Spleen (tissue), 7 donors: ENCODE measurements at regions not wholly inside any gene's neighbourhood (a gene's known extent, or its start where the extent isn't known, plus 50 kb on each side); places are given as distances from the start of the nearest gene placed in this dataset.

Source experiments
- POLR2A ChIP-seq, 3 donors: fragments of 450-650 bp; IDR thresholded peaks; one replicate each; pipeline ENCODE4 v1.5.1; 2017; ENCODE audit warnings: antibody characterized with exemption in 3 of 3, mild to moderate bottlenecking in 1 of 3
- TF ChIP-seq, protein P1 (sequence below), 11 experiments: fragments of 200-600 bp in 7 of 11; fragments of 450-650 bp in 4 of 11; sonication (generic) in 4 of 11; IDR thresholded peaks in 8 of 11; conservative IDR thresholded peaks in 3 of 11; 1 replicate in 7 of 11; 2 replicates in 4 of 11; pipeline versions ENCODE4 v1.4.0 to v1.8.0; 2016 to 2021; ENCODE audit warnings: antibody characterized with exemption in 11 of 11, inconsistent platforms in 4 of 11, mild to moderate bottlenecking in 1 of 11
- donor health status: DM: no; HTN: no; CAD: no; lungs with moderate emphysema.
- donor health status: DM: no; HTN: no; CAD: no.
- donor health status: DM: no; HTN: no; CAD: no.

DNA sequence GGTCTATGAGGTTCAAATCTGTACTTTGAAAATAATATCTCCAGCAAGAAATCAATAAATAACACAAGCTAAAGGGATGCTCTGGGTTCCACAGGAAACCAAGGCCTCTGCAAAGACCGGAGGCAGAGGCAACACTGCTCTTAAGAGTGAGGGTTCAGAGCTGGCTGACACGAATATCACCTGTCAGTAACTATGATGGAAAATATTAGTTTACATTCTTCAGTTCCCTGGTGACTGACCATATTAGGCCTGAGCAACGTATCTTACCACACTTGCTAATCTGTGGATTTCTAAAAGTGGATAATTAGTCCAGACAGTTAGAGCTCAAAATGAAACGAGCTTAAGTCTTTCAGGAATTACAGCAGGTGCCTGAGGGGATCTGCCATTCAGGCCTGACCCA is 459.3 kb downstream of the HS3ST3B1 start:
- TF ChIP-seq, protein P1, sequence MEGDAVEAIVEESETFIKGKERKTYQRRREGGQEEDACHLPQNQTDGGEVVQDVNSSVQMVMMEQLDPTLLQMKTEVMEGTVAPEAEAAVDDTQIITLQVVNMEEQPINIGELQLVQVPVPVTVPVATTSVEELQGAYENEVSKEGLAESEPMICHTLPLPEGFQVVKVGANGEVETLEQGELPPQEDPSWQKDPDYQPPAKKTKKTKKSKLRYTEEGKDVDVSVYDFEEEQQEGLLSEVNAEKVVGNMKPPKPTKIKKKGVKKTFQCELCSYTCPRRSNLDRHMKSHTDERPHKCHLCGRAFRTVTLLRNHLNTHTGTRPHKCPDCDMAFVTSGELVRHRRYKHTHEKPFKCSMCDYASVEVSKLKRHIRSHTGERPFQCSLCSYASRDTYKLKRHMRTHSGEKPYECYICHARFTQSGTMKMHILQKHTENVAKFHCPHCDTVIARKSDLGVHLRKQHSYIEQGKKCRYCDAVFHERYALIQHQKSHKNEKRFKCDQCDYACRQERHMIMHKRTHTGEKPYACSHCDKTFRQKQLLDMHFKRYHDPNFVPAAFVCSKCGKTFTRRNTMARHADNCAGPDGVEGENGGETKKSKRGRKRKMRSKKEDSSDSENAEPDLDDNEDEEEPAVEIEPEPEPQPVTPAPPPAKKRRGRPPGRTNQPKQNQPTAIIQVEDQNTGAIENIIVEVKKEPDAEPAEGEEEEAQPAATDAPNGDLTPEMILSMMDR (IDR thresholded peaks at IDR 0.05 in 8 of 11, conservative IDR thresholded peaks at IDR 0.05 in 3 of 11), result no peak
- TF ChIP-seq POLR2A (IDR thresholded peaks at IDR 0.05), result no peak
